GM13977 (cell line): ENCODE measurements at regions not wholly inside any gene's neighbourhood (a gene's known extent, or its start where the extent isn't known, plus 50 kb on each side); places are given as distances from the start of the nearest gene placed in this dataset.
"Not testable (repeated sequence)": the region's sequence is repeated elsewhere in the genome, so short reads cannot be mapped to it uniquely, and the experiment has no call there.

Experiments
- DNase-seq: peaks from one replicate; pipeline ENCODE4 v3.0.0; 2012; ENCODE audit warnings: low spot score
- in situ Hi-C: fragments of 300-500 bp; cut with MboI; formaldehyde crosslinking; loops from one replicate; pipeline ENCODE4 v1.12.0; 2022; ENCODE audit warnings: low sequenced_read_pairs, low pct_unique_long_range_greater_than_20kb, mixed read lengths, inconsistent platforms; ENCODE audit not compliant: unreplicated experiment
- TF ChIP-seq, protein P1 (sequence below): IDR thresholded peaks from 2 replicates; pipeline ENCODE4 v1.5.1; 2012; ENCODE audit warnings: mild to moderate bottlenecking, control low read depth; ENCODE audit not compliant: insufficient read depth; ENCODE audit errors: extremely low read depth, missing control alignments

DNA sequence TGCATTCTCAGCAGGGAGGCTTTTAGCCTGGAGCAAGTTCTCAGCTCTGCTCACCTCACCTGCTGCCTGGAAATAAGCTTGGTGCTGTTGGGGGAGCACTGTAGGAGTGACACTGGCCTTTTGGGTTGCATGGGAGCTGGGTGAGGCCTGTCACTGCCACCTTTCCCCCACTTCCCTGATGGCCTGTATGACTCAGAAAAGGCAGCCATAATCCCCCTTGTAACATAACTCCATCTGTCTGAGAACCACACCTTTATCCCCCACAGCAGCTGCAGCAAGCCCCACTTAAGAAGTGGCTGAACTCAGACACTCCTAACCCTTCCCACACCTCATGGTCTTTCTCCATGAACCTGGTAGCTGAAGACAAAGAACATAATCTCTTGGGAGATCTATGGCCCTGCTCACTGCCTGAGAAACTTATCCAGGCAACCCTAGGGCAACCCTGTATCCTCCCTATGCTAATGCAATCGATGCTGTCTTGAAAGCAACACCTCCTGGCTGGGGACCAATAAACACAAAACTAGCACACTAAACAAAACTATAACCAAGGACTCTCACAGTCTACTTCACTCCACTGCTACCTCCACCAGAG, 258.9 kb upstream of the OSR1 start:
- in situ Hi-C loops: no loop called here

DNA sequence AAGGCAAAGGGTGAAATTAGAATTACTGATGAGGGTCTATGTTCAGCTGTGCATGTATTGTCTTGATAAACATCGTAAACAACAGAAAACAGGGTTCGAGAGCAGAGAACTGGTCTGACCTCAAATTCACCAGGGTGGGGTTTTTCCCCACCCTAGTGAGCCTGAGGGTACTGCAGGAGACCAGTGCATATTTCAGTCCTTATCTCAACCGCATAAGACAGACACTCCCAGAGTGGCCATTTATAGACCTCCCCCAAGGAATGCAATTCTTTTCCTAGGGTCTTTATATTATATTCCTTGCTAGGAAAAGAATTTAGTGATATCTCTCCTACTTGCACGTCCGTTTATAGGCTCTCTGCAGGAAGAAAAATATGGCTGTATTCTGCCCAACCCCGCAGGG, 257.0 kb upstream of the OSR1 start:
- DNase-seq, in situ Hi-C loops: not testable (repeated sequence)

More for the DNA sequence above, 258.9 kb upstream of the OSR1 start:
- no peak for DNase-seq
- TF ChIP-seq, protein P1, sequence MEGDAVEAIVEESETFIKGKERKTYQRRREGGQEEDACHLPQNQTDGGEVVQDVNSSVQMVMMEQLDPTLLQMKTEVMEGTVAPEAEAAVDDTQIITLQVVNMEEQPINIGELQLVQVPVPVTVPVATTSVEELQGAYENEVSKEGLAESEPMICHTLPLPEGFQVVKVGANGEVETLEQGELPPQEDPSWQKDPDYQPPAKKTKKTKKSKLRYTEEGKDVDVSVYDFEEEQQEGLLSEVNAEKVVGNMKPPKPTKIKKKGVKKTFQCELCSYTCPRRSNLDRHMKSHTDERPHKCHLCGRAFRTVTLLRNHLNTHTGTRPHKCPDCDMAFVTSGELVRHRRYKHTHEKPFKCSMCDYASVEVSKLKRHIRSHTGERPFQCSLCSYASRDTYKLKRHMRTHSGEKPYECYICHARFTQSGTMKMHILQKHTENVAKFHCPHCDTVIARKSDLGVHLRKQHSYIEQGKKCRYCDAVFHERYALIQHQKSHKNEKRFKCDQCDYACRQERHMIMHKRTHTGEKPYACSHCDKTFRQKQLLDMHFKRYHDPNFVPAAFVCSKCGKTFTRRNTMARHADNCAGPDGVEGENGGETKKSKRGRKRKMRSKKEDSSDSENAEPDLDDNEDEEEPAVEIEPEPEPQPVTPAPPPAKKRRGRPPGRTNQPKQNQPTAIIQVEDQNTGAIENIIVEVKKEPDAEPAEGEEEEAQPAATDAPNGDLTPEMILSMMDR: no peak

DNA sequence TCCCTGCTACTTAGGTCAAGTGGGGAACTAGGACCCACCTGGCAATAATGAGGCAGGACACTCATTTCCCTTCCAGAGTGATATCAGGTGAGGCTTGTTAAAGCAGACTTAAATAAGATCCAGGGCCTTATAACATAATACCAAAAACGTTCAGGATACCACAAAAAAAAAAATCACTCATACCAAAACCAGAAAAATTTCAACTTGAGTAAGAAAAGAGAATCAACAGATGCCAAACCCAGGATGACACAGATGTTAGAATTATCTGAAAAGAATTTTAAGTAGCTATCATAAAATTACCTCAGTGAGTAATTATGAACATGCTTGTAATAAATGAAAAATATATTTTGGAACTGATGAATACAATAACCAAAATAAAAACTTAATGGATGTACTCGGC, 255.6 kb upstream of the OSR1 start:
- in situ Hi-C loops: no loop called here
- TF ChIP-seq, protein P1: no peak
- DNase-seq: no peak

DNA sequence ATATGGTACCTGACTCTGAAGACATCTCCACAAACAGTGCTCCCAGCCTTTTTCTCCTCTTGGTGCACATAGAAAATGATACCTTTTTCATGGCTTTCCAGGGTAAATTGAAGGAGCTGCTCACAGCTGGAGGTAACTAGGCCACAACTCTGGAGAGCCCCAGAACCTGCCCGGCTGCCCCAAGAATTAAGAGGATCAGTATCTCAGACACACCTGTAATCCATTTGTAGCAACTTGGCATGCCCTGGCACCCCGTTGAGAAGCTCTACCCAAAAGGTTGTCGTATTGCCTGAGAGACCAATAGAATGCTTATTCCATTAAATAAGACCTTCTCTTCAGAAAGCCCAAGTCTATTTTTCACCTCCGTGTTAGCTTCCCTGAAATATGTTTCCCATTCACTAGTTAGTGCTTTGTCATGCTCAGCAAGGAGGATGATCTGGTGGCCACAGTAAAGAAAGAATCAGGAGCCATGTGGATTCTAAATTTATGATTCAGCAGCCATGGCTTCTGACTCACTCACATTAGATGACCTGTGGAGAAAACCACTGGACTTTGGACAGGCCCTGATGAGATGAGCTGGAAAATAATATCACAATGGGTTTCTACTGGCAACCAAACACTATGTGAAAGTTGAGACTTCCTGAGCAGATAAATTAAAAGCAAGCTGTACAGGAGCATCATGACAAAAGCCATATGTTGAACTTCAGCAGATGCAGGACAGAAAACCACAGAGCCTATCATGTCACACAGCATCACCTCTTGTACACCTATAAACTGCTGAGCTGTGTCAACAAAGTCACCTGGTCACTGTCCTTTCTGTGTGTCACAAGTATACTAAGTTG, 253.3 kb upstream of the OSR1 start:
- no peak for DNase-seq
- in situ Hi-C loops: no loop called here
- TF ChIP-seq, protein P1: no peak

DNA sequence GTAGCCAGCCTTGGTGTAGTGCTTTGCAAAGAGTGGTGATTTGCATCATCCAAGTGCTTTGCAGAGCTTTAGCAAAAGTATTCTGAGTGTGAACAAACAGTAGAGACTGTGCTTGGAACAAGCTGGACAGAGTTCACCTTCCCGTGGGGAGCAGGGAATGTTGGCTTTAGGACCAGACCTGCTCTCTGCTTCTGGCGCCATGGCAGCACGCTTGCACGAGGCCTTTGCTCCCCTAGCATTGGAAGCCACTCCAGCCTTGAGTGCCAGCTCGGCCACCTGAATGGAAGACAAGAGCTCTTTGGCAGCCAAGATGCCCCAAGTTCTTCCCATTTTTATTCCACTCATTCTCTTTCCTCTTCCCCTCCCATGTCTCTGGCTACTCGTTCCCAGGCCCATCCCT, 250.8 kb upstream of the OSR1 start:
- in situ Hi-C loops: no loop called here
- DNase-seq: no peak
- TF ChIP-seq, protein P1: no peak

DNA sequence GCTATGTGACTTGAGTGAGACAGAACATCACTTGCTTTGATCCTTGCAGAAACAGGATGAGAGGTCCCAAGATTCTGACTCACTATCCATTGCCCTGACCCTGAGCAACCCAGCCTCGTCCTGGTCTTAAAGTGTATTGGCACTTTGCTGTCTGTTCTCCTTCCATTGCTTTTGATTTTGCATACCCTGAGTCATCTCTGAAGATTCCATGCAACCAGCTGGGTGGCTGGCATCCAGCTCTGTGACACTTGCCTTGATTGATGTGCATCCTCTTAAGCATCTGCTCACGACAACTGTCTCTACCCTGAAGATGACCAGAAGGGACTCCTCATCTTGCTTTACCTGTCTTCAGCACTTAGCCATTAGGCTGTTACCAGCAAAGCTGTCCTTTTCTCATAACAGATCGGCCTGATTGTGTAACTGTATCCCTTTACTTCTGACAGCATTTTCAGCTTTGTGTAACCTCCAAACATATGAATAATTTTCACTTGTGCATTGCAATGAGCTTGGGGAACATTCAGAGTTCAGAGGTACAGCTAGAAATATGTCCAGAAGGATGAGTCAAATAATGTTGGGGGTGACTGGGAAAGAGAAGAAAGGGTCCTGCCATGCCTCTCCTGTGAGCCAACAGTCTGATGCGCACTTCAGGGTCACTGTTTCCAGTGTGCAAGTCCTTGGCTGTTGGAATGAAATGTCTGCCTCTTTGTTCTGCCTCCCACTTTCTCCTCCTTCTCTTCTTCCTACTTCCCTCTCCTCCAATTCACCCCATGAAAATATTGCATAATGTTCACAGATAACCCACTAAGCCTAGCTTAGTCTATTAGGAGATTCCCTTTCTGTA, 249.7 kb upstream of the OSR1 start:
- in situ Hi-C loops: no loop called here
- DNase-seq: no peak
- TF ChIP-seq, protein P1: no peak
